Type B pancreatic cell (in vitro differentiated cells): ENCODE measurements at regions not wholly inside any gene's neighbourhood (a gene's known extent, or its start where the extent isn't known, plus 50 kb on each side); places are given as distances from the start of the nearest gene placed in this dataset.
"Not testable (repeated sequence)": the region's sequence is repeated elsewhere in the genome, so short reads cannot be mapped to it uniquely, and the experiment has no call there.

Experiments
- DNase-seq: peaks from one replicate; pipeline ENCODE4 v3.0.0; 2021; ENCODE audit warnings: mixed read lengths; ENCODE audit not compliant: unreplicated experiment; ENCODE audit errors: extremely low spot score
- H3K27ac Mint-ChIP-seq: 2 replicates; pipeline ENCODE4 v1.8.0; 2021; ENCODE audit warnings: mild to moderate bottlenecking, mixed read lengths
- H3K27me3 Mint-ChIP-seq: 2 replicates; pipeline ENCODE4 v1.8.0; 2021; ENCODE audit warnings: mixed read lengths
- H3K36me3 Mint-ChIP-seq: 2 replicates; pipeline ENCODE4 v1.8.0; 2021; ENCODE audit warnings: mixed read lengths
- H3K4me1 Mint-ChIP-seq: one replicate; pipeline ENCODE4 v1.8.0; 2021; ENCODE audit warnings: mixed read lengths; ENCODE audit not compliant: unreplicated experiment
- H3K4me3 Mint-ChIP-seq: 2 replicates; pipeline ENCODE4 v1.8.0; 2021; ENCODE audit warnings: mild to moderate bottlenecking, mixed read lengths
- H3K9me3 Mint-ChIP-seq: 2 replicates; pipeline ENCODE4 v1.8.0; 2021; ENCODE audit warnings: mixed read lengths
- TF ChIP-seq, protein P1 (sequence below): fragments of 200-600 bp; sonication (generic); conservative IDR thresholded peaks from 2 replicates; pipeline ENCODE4 v1.5.0; 2021; ENCODE audit warnings: antibody characterized with exemption, mild to moderate bottlenecking

DNA sequence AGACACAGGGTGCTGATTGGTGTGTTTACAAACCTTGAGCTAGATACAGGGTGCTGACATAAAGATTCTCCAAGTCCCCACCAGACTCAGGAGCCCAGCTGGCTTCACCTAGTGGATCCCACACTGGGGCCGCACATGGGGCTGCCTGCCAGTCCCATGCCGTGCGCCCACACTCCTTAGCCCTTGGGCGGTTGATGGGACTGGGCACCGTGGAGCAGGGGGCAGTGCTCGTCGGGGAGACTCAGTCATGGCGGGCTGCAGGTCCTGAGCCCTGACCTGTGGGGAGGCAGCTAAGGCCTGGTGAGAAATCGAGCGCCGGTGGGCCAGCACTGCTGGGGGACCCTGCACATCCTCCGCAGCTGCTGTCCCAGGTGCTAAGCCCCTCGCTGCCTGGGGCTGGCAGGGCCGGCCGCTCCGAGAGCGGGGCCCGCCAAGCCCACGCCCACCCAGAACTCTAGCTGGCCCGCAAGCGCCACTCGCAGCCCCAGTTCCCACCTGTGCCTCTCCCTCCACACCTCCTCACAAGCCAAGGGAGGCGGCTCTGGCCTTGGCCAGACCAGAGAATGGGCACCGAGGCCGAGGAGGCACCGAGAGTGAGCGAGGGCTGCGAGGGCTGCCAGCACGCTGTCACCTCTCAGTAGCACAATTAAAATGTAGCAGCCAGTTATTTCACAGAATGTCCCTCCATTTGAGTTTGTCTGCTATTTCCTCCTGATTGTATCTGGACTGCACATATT lies 76.1 kb upstream of the PNPLA4 start:
- no peak overlapping the region for H3K27ac Mint-ChIP-seq
- no peak for DNase-seq
- no peaks in the 10 kb centered on the region for H3K27me3 Mint-ChIP-seq
- no peaks in the 10 kb centered on the region for H3K4me1 Mint-ChIP-seq
- no peaks in the 10 kb centered on the region for H3K36me3 Mint-ChIP-seq
- H3K9me3 Mint-ChIP-seq = no peaks in the 10 kb centered on the region
- H3K4me3 Mint-ChIP-seq = no peak overlapping the region
- TF ChIP-seq, protein P1, sequence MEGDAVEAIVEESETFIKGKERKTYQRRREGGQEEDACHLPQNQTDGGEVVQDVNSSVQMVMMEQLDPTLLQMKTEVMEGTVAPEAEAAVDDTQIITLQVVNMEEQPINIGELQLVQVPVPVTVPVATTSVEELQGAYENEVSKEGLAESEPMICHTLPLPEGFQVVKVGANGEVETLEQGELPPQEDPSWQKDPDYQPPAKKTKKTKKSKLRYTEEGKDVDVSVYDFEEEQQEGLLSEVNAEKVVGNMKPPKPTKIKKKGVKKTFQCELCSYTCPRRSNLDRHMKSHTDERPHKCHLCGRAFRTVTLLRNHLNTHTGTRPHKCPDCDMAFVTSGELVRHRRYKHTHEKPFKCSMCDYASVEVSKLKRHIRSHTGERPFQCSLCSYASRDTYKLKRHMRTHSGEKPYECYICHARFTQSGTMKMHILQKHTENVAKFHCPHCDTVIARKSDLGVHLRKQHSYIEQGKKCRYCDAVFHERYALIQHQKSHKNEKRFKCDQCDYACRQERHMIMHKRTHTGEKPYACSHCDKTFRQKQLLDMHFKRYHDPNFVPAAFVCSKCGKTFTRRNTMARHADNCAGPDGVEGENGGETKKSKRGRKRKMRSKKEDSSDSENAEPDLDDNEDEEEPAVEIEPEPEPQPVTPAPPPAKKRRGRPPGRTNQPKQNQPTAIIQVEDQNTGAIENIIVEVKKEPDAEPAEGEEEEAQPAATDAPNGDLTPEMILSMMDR = no peak

DNA sequence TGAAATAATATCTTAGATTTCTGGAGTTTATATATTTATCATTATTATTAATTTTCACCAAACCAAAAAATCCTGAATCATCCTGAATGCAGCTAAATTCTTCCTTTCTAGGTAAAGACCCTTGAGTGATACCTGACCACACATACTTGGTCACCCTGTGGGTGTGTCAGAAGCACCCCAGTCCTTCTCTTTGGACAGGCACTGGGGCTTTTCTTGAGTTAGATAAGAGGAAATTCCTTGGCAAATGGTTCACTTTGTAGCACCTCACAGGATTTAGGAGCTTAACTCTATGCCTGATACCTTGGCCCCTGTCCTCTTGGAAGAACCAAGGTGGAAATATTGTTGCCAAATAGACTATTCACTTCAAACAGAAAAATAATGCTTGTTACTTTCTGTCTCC lies 69.6 kb upstream of the PNPLA4 start:
- no peak overlapping the region for H3K27ac Mint-ChIP-seq
- no peaks in the 10 kb centered on the region for H3K27me3 Mint-ChIP-seq
- H3K36me3 Mint-ChIP-seq = no peaks in the 10 kb centered on the region

DNA sequence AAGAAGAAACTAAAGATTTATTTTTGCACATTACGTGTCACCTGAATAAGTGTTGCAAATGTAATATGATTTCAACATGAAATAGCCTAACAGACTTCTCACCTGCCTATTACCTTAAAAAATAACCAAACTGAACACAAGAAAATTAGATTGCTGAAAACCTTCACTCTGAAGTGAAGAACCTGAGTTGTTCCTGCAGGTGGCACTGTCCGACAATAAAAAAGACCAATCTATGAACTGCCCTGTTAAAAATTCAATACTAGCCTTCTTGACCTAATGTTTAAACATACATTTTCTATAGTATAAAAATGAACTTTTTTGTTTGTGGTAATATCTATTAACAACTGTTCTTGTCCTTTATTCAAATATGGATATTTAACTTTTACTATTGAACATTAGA lies 69.2 kb upstream of the PNPLA4 start:
- TF ChIP-seq, protein P1 = peak; percentile 90
- Mint-ChIP-seq H3K9me3 (no peaks in the 10 kb centered on the region), H3K27me3 (no peaks in the 10 kb centered on the region), H3K36me3 (no peaks in the 10 kb centered on the region), H3K4me1 (no peaks in the 10 kb centered on the region), H3K27ac (no peak overlapping the region), H3K4me3 (no peak overlapping the region)
- DNase-seq = no peak

More for the DNA sequence above, 69.6 kb upstream of the PNPLA4 start:
- TF ChIP-seq, protein P1 = no peak
- H3K9me3 Mint-ChIP-seq = no peaks in the 10 kb centered on the region
- H3K4me3 Mint-ChIP-seq = no peak overlapping the region
- no peaks in the 10 kb centered on the region for H3K4me1 Mint-ChIP-seq
- no peak for DNase-seq

DNA sequence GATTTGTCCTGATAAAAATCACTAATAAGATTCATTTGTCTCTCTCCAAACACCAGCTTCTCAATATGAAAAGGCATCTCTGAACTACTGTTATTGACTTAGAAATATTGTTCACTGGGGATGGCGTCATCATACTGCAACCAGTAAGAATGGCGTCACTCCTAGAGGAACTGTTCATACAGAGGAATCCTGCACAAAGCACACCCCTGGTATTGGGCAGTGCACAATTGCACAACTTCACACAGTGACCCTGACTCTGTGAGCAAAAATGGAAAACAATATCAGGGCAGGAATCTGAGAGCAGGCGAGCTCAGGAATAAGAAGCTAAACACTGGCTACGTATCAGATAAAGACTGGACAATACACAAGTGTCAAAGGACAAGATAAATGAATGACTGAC lies 66.7 kb upstream of the PNPLA4 start:
- H3K4me1 Mint-ChIP-seq = no peaks in the 10 kb centered on the region

DNA sequence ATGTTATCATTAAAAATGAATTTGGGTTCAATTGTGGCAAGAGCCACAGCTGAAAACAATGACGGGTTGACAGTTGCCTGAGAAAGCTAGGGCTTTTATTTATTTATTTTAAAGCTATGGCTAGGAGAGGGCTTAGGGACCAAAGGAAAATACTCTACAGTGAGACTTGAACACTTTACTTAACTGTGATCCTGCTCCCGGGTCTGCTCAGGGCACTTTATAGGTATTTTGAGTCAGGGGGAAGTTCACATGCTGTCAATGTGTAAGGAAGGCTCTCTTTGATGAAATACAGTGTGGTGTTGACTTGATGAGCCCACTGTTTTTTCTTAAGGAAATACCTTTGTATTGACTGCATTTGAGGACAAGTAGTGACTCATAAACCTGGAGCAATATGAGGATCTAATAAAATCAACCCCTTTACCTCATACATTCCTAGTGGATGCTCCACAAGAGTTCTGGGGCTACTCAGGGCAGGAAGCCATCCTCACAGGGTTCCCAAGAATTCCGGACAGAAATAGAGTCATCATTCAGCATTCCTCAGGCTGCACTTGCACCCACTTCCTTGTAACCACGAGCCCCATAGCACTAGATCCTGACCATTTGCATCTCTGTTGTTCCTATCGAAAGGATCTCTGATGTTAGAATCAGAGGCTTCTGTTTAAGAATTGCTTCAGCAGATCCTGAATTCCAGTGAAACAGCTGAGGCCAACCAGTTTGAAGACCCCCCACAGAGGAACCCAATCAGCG lies 61.0 kb upstream of the PNPLA4 start:
- H3K4me3 Mint-ChIP-seq, DNase-seq, H3K36me3 Mint-ChIP-seq, H3K27me3 Mint-ChIP-seq, H3K27ac Mint-ChIP-seq, H3K9me3 Mint-ChIP-seq, H3K4me1 Mint-ChIP-seq: not testable (repeated sequence)

More for the DNA sequence above, 66.7 kb upstream of the PNPLA4 start:
- Mint-ChIP-seq H3K27ac (no peak overlapping the region), H3K4me3 (no peak overlapping the region), H3K9me3 (no peaks in the 10 kb centered on the region), H3K27me3 (no peaks in the 10 kb centered on the region), H3K36me3 (no peaks in the 10 kb centered on the region)
- no peak for DNase-seq
- TF ChIP-seq, protein P1 = no peak
